NT2/D1 (cell line): ENCODE measurements at regions not wholly inside any gene's neighbourhood (a gene's known extent, or its start where the extent isn't known, plus 50 kb on each side); places are given as distances from the start of the nearest gene placed in this dataset.

Experiments
- SUZ12 ChIP-seq: IDR thresholded peaks from 2 replicates; pipeline ENCODE4 v1.6.1; 2011; ENCODE audit not compliant: insufficient read length, insufficient read depth; ENCODE audit errors: extremely low read depth
- YY1 ChIP-seq: IDR thresholded peaks from 2 replicates; pipeline ENCODE4 v1.6.1; 2011; ENCODE audit not compliant: insufficient read length, insufficient read depth
- ZNF274 ChIP-seq: IDR thresholded peaks from 2 replicates; pipeline ENCODE4 v1.6.1; 2011; ENCODE audit warnings: mild to moderate bottlenecking, low read depth, low read length

DNA sequence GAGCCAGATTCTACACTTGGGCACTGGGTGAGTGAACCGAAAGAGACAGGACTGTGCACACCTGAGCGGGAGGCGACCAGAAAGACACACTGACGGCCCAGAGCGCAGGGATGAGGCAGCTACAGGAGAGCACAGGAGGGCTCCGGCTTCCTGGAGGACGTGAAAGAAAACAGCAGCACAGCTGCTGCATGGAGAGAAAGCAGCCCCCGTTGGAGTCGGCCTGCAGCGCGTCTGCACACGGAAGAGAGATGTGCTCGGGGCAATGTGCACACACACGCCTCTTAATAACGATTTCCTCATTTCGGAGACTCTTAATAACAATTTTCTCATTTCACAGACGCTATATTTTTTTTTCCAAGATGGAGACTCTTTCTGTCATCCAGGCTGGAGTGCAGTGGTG is 160.4 kb downstream of the CTTN start:
- TF ChIP-seq SUZ12 (no peak), ZNF274 (no peak), YY1 (no peak)
